ENCODE measurements at regions not wholly inside any gene's neighbourhood (a gene's known extent, or its start where the extent isn't known, plus 50 kb on each side); places are given as distances from the start of the nearest gene placed in this dataset.

GRCh38 chr3:159560214-159560979, 428.2 kb upstream of the IL12A start:
- TF ChIP-seq SMC3 (conservative IDR thresholded peaks at IDR 0.05; ENCODE audit: poor library complexity) (no peak), CTCF (IDR thresholded peaks at IDR 0.05; ENCODE audit: poor library complexity, severe bottlenecking) (no peak), POLR2AphosphoS5 (IDR thresholded peaks at IDR 0.05) (no peak)

Data from neural cell (in vitro differentiated cells).